HG02852 (cell line): ENCODE measurements at regions not wholly inside any gene's neighbourhood (a gene's known extent, or its start where the extent isn't known, plus 50 kb on each side); places are given as distances from the start of the nearest gene placed in this dataset.

Source experiments
- ATAC-seq: cut with Tn5 transposase; IDR thresholded peaks from one replicate; pipeline ENCODE4 v1.9.1; 2021; ENCODE audit warnings: mild to moderate bottlenecking, moderate library complexity; ENCODE audit not compliant: unreplicated experiment

- no peak for ATAC-seq
Measured at GRCh38 chr7:118298771-118299170, 74.3 kb downstream of the ANKRD7 start.

GRCh38 chr7:118300177-118300576 is 75.7 kb downstream of the ANKRD7 start:
- no peak for ATAC-seq

GRCh38 chr7:118304100-118304499 is 79.6 kb downstream of the ANKRD7 start:
- no peak for ATAC-seq

- no peak for ATAC-seq
Measured at GRCh38 chr7:118305671-118306070, 81.2 kb downstream of the ANKRD7 start.

- ATAC-seq: no peak
Measured at GRCh38 chr7:118306771-118307170, 82.3 kb downstream of the ANKRD7 start.

GRCh38 chr7:118311121-118311836 is 86.8 kb downstream of the ANKRD7 start:
- ATAC-seq: peak; percentile 82

- no peak for ATAC-seq
Measured at GRCh38 chr7:118312051-118312450, 87.5 kb downstream of the ANKRD7 start.

GRCh38 chr7:118312966-118313365 is 88.5 kb downstream of the ANKRD7 start:
- ATAC-seq: peak; percentile 77

GRCh38 chr7:118324790-118325449 is 100.4 kb downstream of the ANKRD7 start:
- no peak for ATAC-seq

- ATAC-seq: no peak
Measured at GRCh38 chr7:118325450-118325808, 100.9 kb downstream of the ANKRD7 start.

GRCh38 chr7:118327174-118327573 is 102.7 kb downstream of the ANKRD7 start:
- no peak for ATAC-seq

GRCh38 chr7:118328505-118329211 is 104.2 kb downstream of the ANKRD7 start:
- ATAC-seq: no peak

- ATAC-seq: no peak
Measured at GRCh38 chr7:118330388-118330787, 105.9 kb downstream of the ANKRD7 start.

- no peak for ATAC-seq
Measured at GRCh38 chr7:118346748-118347147, 122.2 kb downstream of the ANKRD7 start.

GRCh38 chr7:118349604-118350003 is 125.1 kb downstream of the ANKRD7 start:
- ATAC-seq: peak; percentile 36

- ATAC-seq: peak; percentile 56
Measured at GRCh38 chr7:118350260-118350659, 125.8 kb downstream of the ANKRD7 start.

- ATAC-seq: no peak
Measured at GRCh38 chr7:118352867-118353453, 128.5 kb downstream of the ANKRD7 start.

GRCh38 chr7:118366363-118366762 is 141.9 kb downstream of the ANKRD7 start:
- no peak for ATAC-seq

- no peak for ATAC-seq
Measured at GRCh38 chr7:118368958-118369357, 144.5 kb downstream of the ANKRD7 start.

- ATAC-seq: no peak
Measured at GRCh38 chr7:118369987-118370386, 145.5 kb downstream of the ANKRD7 start.

GRCh38 chr7:118372530-118372929 is 148.0 kb downstream of the ANKRD7 start:
- ATAC-seq: no peak

- ATAC-seq: no peak
Measured at GRCh38 chr7:118389629-118390028, 165.1 kb downstream of the ANKRD7 start.
